GM04504 (cell line): ENCODE measurements at regions not wholly inside any gene's neighbourhood (a gene's known extent, or its start where the extent isn't known, plus 50 kb on each side); places are given as distances from the start of the nearest gene placed in this dataset.

Source experiments
- DNase-seq: peaks from one replicate; pipeline ENCODE4 v3.0.0-alpha.2; 2012; ENCODE audit warnings: low read depth

DNA sequence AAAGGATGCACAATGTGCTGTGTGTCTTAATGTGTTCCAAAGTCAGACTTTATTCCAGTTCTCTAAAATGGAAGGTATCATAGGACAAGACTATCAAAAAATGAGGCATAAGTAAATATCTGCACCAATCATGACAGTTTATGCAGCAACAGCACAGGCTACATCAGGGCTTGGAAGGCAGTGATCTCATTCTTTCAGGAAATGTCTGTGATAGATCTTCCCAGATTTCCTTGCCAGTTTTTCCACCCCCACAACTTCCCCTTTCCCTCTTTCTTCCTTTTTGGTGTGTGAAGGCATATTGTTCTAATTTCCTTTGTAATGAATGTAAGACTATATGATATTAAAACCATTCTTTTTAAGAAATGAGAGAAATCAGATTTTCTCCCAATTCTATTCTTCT is 326.7 kb downstream of the ATP23 start:
- no peak for DNase-seq

DNA sequence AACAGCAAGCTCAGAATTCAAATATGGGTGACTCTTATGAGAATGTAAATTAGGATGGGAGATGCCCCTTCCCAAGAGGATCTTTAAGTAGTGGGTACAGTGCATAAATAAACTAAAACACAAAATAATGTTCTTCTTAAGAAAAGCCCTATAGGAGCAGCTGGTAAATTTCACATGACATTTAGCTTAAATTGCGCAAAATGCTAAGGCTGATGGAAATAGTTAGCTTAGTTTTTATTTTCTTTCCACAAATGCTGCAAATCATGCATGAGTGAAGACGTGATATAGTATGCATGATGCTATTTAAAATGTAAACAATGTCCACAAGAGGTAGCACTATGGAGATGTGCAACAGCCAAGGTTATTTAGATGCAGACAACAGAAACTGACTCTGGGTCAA is 328.1 kb downstream of the ATP23 start:
- no peak for DNase-seq

DNA sequence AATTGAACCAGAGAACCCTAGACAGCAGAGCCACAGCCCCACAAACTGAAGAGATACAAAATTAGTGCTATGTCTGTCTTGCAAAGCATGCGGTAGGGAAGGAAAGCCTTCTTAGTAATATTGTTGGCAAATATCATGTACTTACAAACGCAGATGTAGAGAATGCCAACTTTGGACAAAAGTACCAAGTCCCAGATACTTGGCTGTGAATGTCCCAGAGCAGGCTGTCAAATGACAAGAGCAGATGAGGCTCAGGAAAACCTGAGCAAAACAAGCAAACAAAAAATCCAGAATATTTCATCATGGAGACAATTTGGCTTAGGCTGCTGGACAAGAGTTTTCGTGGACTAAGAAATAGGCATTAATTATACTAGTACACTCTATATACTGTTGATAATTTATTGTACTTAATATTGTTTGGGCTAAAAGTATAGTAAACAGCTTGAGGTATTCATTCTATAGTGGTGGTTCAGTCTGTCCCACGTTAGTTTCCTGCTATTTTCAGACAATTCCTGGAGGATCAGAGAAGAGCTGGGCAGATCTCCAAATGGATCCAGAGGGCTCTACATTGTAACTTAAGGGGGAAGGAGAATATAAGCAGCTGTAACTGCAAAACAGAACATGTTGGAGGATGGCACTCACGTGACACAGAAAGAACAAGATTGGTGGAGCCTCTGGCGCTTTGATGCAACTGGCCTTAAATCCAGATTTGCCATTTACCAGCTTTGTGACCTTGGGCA is 329.8 kb downstream of the ATP23 start:
- DNase-seq: no peak

DNA sequence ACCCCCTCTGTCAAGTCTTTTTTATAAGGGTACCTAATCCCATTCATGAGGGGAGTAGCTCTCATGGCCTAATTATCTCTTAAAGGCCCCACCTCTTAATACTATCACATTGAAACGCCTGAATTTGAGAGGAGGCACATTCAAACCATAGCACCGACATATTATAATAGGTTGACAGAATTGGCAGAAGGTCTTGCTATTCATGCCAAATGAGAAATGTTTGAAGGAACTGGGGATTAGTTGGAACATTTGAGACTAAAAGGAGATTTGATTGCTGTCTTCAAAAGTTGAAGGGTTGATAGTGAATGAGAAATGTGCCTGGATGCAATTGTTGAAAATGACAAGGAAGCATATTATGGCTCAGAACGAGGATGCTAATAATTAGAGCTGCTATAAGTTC is 331.1 kb downstream of the ATP23 start:
- no peak for DNase-seq

DNA sequence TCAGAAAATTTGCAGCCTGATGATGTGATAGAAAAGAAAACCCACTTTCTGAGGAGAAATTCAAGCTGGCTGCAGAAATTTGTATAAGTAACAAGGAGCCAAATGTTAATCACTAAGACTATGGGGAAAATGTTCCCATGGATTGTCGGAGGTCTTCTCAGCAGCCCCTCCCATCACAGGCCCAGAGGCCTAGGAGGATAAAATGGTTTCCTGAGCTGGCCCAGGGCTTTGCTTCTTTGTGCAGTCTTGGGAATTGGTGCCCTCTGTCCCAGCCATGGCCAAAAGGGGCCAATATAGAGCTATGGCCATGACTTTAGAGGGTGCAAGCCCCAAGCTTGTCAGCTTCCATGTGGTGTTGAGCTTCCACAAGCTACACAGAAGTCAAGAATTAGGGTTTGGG is 335.9 kb downstream of the ATP23 start:
- DNase-seq: no peak

DNA sequence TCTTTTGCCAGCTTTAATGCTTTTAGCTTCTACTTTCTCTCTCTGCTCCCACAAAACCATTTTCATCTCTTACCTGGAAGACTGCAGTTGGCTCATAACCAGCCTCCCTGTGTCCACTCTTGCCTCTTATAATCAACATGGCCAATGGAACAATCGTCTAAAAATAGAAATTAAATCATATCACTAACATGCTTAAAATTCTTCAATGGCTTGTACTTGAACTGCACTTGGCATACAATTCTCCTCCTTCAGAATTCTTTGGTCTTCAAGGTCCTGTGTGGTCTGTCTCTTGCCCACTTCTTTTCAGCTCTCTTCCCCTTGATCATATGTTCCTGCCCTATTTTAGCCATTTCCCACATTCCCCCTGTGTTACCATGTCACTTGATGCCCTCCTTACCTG is 342.2 kb downstream of the ATP23 start:
- DNase-seq: no peak

DNA sequence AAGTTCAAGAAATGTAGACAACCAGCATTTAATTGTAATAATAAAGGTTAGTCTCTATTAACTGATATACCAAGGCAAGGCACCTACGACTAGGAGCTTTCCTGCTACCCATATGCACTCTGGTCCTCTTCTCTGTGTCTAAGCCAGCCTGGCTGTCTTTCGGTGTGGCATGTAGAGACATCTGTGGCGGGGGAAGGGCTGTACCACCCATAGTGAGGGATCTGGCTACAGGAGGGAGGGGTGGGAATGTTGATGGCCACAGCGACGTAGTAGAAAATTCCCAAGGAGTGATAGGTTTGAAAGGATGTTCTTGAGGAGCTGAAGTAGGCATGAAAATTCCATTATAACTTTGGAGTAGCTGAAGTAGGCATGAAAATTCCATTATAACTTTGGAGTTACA is 344.2 kb downstream of the ATP23 start:
- DNase-seq: no peak

DNA sequence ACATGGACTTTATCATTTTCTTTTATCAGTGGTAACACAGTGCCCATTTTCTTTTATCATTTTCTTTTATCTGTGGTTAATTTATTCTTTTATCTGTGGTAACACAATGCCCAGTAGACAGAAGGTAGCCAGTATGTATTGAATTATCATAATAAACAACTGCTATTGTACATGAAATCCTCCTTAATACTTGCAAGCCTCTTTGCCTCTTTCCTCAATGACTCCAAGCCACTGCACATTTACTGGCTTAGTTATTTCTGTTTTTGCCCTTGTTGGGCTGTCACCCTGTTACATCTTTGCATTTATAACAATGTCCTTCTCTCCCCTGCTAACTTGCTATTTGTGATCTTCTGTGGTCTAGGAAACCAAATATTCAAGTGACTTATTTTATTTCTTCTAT is 345.0 kb downstream of the ATP23 start:
- no peak for DNase-seq

DNA sequence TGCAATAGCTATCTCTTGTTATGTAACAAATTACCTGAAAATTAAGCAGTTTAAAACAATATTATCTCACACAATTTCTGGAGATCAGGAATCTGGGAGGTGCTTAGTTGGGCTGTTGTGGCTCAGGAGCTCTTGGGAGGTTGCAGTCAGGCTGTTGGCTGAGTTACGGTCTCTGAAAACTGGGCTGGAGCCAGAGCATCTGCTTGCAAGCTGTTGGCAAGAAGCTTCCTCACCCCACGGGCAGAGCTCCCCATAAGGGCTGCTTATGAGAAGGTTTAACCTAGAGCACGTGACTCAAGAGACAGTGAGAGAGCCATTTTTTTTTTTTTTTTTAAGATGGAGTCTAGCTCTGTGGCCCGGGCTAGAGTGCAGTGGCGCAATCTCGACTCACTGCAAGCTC is 346.8 kb downstream of the ATP23 start:
- DNase-seq: peak; percentile 81

DNA sequence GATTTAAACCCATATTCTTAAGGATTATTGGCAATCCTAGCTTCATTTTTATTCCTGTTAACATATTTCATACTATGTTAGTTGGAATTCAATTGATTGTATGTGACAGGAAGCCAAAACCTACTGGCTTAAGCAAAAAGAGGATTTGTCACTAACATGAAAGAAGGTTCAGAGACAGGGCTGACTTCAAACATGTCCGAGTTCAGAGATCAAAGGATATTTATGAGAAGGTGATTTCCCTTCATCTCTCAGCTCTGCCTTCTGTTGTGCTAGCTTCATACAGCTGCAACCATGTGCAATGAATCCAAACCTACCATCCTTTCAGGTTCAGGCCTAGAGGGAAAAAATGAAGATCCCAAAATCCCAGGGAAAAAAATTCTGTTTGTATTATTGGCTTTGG is 349.7 kb downstream of the ATP23 start:
- DNase-seq: no peak

DNA sequence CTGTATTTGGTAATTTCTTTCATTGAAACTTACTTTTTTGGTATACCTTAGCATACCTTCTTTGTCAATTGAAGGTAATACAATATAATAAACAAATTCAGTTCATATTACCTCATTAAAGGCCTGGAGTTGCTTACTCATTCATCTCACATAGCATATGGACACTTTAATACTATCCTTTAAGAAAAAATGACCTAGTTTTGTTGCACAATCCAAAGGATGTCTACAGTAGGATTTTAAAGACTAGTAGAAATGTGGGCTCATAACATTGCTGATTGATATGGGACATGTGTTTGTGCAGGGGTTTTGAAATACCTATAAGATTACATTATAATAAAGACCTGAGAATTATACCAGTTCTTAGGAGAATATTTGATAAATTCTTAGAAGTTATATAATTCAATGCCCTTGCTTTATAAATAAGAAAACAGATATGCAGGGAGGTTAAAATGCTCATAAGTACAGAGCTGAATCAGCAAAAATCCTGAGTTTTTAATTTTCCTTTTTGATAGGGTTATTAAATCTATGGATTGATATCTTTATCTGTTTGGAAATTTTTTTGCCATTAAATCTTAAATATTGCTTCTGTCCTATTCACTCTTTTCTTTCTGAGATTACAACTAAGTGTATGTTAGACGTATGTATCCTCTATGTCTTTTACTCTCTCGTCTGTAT is 352.1 kb downstream of the ATP23 start:
- DNase-seq: no peak

DNA sequence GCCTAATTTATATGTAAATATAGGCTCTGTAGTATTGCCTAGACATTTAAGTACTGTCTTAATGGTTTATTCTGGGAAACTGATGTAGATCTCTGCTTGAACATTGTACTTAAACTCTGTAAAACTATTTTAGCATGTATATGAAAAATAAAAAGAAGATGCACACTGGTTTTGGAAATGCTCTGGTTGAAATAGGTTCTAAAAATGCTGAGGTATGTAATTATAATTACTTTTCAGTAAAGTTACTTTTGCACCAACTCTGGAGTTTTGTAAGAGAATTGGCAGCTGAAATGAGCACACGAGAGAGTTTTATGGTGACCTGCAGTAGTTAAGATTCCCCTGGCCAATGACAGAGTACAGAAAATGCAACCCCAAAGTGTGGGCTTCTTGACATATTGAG is 353.9 kb downstream of the ATP23 start:
- no peak for DNase-seq

DNA sequence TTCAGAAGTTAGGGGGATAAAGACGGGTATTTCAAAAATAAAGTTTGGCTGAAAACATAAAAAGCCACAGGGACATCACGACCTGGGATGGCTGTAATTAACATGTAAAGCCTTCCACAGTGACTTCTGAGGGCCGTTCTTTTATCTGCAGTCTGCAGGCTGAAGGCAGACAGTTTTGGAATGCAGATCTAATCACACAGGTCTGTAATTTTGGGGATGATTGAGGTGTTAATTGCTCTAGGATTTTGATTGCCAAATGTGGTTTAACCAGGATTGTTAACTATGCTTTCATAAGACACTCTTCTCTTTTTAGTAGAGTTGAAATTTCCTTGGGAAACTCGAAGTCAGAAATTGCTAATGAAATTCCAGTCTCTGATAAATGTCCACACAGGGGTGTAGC is 355.5 kb downstream of the ATP23 start:
- no peak for DNase-seq

DNA sequence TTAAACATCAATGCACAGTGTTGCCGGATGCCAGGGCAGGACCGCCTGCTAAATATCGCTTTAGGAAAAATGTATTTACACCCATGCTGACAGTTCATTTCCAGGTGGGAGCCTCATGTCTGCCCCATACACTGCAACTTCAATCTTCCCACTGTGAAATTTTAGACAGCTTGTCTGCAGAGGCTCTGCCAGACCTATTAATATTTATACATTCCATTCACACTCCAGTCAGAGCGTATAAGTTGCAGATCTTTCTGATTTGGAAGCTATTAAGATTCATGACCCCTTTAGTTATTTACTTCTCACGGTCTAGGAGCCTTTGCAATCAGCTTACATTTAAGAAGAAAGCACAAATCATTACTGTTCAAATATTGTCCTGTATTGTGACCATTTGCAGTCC is 357.4 kb downstream of the ATP23 start:
- DNase-seq: no peak

DNA sequence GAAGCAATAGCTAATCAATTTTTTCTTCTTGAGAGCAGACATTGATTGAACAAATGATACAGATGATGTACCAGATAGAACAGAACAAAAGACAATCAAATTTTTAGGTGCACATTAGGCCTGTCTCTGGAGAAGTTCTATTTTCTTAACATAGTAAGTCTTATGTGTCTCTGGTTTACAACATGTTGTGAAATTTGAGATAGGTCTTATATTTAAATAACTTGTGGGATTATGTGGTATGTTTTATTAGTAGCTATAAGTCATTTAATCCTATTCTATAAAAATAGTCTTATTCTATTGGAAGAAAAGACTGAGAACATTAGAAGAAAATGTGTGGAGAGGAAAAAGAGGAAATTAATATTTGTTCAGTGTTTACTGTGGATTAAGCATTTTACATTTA is 358.0 kb downstream of the ATP23 start:
- no peak for DNase-seq

DNA sequence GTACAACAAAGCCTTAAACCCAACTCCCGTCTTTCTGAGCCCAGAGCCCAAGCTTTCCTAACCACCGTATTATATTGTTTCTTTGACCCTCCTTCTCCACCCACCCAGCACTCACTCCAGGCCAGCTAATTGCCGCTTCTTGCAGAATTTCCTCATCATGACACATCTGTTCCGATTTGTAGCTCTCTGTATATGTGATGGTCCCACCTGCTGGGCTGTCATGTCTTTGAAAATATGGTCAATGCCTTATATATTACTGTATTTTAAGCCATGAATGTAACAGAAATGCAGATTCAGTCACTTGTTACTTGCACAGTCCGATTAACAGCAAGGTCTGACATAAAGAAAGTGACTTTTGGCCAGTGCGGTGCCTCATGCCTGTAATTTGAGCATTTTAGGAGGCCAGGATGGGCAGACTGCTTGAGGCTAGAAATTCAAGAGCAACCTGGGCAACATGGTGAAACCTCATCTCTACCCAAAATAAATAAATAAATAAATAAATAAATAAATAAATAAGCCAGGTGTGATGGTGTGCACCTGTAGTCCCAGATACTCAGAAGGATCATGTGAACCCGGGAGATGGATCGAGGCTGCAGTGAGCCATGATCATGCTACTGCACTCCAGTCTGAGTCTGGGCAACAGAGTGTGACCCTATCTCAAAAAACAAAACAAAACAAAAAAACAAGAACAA is 359.8 kb downstream of the ATP23 start:
- no peak for DNase-seq

DNA sequence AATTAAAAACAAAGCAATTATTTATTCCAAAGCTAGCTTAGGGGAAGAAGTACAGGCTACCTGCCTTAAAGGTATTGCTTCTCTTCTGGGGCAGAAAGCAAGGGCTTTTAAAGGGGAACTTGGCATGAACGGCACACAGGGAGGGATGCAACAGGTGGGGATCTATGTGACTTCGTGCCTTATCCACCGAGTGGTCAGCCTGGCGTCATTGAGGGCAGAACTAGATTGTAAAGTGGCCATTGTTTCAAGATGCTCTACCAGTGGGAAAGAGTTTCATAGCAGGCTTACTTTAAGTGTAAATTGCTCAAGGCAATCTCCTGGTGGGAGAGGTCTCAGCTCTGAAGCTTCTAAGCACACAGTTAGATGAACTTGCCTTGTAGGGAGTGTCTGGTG is 360.4 kb downstream of the ATP23 start:
- no peak for DNase-seq

DNA sequence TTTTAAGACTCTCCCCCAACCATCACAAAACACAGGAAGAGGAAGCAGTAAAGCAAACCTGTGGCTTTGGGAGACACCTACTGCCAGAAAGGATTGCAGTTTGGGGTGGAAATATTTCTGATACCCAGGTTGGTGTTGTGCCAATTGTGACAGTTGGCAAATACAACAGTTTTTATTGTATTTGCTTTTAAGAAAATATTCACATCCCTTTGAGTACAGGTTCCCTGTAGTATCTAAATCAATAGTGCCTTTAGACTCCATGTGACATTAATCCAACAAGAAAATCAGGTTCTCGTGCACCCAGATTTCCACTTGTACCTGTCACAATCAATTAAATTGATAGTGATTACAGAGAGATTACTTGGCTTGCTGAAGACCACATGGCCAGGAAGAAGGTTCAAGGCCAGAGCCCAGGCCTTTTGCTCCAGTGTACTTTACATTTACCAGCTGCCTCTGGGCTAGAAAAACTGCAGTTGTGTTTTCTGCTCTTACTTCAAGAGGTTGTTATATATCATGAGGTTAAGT is 361.2 kb downstream of the ATP23 start:
- DNase-seq: no peak

DNA sequence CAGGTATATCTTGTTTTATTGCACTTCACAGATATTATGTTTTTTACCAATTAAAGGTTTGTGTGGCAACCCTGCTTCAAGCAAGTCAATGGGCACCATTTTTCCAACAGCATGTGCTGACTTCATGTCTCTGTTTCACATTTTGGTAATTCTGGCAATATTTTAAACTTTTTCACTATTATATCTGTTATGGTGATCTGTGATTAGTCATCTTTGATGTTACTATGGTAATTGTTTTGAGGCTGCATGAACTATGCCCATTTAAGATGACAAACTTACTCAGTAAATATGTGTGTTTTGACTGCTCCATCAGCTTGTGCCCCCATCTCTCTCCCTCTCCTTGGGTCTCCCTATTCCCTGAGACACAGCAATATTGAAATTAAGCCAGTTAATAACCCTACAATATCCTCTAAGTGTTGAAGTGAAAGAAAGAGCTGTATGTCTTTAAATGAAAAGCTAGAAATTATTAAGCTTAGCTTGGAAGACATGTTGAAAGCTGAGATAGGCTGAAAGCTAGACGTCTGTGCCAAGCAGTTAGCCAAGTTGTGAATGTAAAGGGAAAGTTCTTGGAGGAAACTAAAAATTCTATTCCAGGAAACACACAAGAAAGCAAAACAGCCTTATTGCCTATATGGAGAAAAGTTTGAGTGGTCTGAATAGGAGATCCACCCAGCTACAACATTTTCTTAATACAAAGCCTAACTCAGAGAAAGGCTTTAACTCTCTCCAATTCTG is 365.1 kb downstream of the ATP23 start:
- no peak for DNase-seq

DNA sequence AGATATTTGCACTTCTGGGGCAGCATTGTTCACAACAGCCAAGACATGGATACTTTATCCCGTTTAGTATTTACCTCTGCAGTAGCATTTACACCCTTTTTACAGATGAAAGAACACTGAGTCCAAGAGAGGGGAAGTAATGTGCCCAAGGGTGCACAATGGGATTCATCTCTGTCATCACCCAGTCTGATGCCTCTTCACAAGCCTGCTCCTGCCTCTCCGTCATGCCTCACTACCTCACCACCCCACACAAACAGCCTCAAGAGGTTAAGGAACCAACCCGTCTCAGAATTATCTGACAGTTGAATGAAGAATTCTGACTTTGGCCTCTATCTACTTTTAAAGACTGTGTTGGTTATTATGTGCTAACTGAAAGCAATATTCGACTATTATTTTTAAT is 368.4 kb downstream of the ATP23 start:
- no peak for DNase-seq

DNA sequence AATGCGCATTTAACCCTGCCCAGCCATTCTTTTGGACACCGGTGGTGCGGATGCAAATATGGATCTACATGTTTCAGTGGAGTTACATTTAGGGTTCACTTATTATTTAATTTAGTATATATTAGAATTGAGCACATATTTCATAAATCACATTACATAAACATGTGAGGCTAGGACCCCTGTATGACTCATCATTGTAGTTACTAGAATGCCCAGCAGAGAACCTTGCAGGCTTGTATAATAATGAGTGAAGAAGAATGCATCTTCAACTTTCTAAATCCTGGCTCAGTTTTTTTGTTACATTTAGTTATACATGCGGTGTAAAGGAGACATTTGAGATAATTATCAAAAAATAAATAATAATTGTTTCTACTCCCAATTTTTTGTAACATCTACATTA is 369.0 kb downstream of the ATP23 start:
- DNase-seq: no peak

DNA sequence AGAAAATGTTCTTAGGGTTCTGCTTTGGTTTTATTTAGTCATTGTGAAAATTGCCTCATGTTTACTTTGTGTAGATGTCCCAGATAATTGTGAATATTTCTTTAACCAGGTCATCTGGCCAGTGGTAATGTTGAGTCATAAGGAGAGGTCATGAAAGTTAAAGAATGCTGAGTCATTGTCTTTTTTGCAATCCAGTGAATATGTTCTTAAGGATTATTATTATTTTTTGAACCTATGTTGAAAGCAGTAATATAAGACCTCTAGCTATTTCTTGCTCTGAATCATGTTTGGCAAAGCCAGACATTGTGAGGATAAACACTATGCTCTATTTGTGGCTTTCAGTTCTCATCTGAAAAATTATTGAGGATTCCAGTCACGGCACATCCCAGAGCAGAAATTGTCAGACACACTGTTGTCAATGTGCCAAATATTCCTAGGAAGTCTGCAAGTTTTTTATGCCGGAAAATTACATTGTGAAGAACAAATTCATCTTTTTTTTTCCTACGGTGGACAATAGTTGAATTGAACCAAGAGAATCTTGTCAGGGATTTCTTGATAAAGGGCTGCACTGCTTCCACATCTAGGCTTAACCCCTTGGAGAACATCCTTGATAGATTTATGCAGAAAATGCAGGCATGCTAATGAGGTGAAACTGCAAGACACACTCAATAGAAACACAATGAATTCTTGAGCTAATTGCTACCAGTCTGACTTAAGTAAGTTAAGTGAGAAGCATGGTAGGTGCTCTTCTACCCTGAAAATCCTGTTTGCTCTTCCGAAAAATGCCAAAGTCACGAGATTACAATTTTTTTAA is 369.6 kb downstream of the ATP23 start:
- peak; percentile 94 for DNase-seq
